ENCODE measurements at regions not wholly inside any gene's neighbourhood (a gene's known extent, or its start where the extent isn't known, plus 50 kb on each side); places are given as distances from the start of the nearest gene placed in this dataset.

GRCh38 chr21:16634515-16634914 lies 878.3 kb upstream of the CXADR start:
- no peak for DNase-seq (ENCODE audit: low spot score)

GRCh38 chr21:16640297-16641027 lies 872.4 kb upstream of the CXADR start:
- no peak for DNase-seq (ENCODE audit: low spot score)

- no peak for DNase-seq (ENCODE audit: low spot score)
Measured at GRCh38 chr21:16642353-16642752, 870.5 kb upstream of the CXADR start.

- no peak for DNase-seq (ENCODE audit: low spot score)
Measured at GRCh38 chr21:16644685-16645084, 868.2 kb upstream of the CXADR start.

- no peak for DNase-seq (ENCODE audit: low spot score)
Measured at GRCh38 chr21:16650714-16651366, 862.0 kb upstream of the CXADR start.

- DNase-seq (ENCODE audit: low spot score): no peak
Measured at GRCh38 chr21:16651956-16652355, 860.9 kb upstream of the CXADR start.

- DNase-seq (ENCODE audit: low spot score): no peak
Measured at GRCh38 chr21:16663436-16663835, 849.4 kb upstream of the CXADR start.

- DNase-seq (ENCODE audit: low spot score): no peak
Measured at GRCh38 chr21:16667395-16667794, 845.4 kb upstream of the CXADR start.

GRCh38 chr21:16674949-16675348 lies 837.9 kb upstream of the CXADR start:
- DNase-seq (ENCODE audit: low spot score): no peak

- no peak for DNase-seq (ENCODE audit: low spot score)
Measured at GRCh38 chr21:16676391-16676790, 836.5 kb upstream of the CXADR start.

- no peak for DNase-seq (ENCODE audit: low spot score)
Measured at GRCh38 chr21:16678429-16679160, 834.2 kb upstream of the CXADR start.

- no peak for DNase-seq (ENCODE audit: low spot score)
Measured at GRCh38 chr21:16695074-16695473, 817.8 kb upstream of the CXADR start.

- no peak for DNase-seq (ENCODE audit: low spot score)
Measured at GRCh38 chr21:16707274-16707673, 805.6 kb upstream of the CXADR start.

GRCh38 chr21:16708101-16708835 lies 804.6 kb upstream of the CXADR start:
- DNase-seq (ENCODE audit: low spot score): no peak

- DNase-seq (ENCODE audit: low spot score): no peak
Measured at GRCh38 chr21:16709866-16710550, 802.8 kb upstream of the CXADR start.

- DNase-seq (ENCODE audit: low spot score): no peak
Measured at GRCh38 chr21:16711757-16712156, 801.1 kb upstream of the CXADR start.

- no peak for DNase-seq (ENCODE audit: low spot score)
Measured at GRCh38 chr21:16713331-16714117, 799.3 kb upstream of the CXADR start.

GRCh38 chr21:16740511-16740910 lies 772.3 kb upstream of the CXADR start:
- DNase-seq (ENCODE audit: low spot score): no peak

- no peak for DNase-seq (ENCODE audit: low spot score)
Measured at GRCh38 chr21:16741141-16741665, 771.6 kb upstream of the CXADR start.

GRCh38 chr21:16742131-16742641 lies 770.7 kb upstream of the CXADR start:
- DNase-seq (ENCODE audit: low spot score): peak; percentile 28
